ENCODE measurements at regions not wholly inside any gene's neighbourhood (a gene's known extent, or its start where the extent isn't known, plus 50 kb on each side); places are given as distances from the start of the nearest gene placed in this dataset.

DNA sequence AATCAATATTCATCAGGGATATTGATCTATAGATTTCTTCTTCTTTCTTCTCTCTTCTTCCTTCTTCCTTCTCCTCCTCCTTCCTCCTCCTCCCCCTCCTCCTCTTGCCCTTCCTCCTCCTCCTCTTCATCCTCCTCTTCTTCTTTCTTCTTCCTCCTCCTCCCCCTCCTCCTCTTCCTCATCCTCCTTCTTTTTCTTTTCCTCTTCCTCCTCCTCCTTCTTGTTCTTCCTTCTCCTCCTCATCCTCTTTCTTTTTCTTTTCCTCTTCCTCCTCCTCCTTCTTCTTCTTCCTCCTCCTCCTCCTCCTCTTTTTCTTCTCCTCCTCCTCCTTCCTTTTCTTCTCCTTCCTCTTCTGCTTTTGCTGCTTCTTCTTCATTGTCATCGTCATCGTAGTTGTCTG, 52.4 kb upstream of the SERINC1 start:
- ChIA-PET POLR2A (no interaction called here), CTCF (no interaction called here)

DNA sequence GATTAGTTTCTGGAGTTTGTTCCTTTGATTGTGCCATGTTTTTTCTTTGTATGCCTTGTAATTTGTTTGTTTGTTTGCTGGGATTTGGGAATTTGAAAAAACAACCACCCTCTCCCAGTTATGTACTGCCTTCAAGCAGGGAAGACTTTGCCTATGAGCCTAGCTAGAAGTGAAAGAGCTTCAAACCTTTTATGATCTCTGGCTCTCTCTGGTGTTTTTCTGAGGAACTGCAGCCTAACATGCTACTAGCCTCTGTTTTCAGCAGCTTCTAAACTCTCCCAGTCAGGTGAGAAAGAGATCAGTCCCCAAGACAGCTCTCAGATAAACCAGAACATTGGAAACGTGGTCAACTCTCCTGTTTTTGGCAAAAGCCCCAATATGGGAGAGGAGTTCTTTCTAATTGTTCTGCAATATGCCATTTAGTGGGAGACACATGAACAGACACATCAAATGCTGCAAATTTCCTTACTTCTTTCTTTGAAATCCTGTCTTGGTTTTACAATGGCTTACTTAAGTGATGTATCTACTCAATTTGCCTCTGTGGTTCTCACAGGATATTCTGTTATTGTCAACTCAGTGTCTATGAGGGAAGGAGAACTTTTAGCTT, 58.9 kb upstream of the SERINC1 start:
- ChIA-PET CTCF (interaction anchor here (0.6 to 2.4 kb wide), 5 partner anchors 9 to 148 kb away, joined by 3 to 15 read pairs (median 4); no protein-coding TSS in a partner anchor), POLR2A (no interaction called here)

DNA sequence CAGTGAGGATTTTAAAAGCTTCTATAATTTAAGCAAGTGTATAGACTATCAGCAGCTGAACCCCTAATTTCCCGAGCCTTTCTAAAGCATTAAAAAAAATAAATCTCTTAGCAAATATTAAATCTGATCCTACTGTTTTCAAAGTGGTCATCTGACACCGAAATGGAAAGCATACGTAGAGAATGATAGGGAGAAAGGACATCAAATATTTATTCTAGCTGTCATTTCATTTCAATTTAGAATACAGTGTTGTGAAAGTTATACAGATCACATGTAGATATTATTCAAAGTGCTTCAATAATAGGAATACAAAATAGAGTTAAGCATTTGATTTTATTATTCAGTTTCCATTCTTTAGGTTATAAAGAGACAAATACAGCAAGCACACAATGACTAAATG, 61.9 kb upstream of the PKIB start:
- POLR2A ChIA-PET, result no interaction called here
- CTCF ChIA-PET, result no interaction called here

DNA sequence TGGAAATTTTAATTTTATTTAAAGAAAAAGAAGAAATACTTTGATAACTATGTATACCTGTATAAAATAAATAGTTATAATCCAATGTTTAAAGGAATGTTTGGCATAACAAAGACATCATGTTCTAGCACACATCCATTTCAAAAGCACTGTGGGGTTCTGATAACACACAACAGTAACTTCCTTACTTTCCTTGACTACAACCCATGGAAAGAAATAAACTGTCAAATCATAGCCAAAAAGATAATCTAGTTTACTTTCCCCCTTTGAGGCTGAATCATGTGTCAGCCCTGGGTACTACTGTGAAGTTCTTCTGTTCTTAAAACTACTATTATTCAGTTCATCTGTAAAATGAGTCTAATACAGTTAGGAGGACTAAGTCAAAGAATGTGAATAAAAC, 61.4 kb upstream of the PKIB start:
- ChIA-PET CTCF (no interaction called here), POLR2A (no interaction called here)

DNA sequence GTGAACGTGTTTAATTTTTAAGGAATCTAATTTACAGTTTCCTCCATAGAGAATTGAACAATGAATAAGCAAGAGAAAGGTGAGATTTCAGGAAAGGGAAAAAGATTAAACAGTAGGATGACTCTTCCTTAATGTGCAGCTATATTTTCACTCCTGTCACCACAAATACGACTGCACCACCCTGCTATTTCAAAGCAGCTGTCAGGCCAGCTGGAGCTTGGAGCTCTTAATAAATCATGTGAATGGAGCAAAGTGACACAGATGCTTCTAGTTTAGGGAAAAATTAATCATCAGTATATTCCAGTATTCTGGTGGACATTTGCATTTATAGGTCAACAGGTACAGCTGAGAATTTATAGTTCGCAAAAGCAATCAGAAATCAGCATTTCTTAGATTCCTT, 56.5 kb upstream of the PKIB start:
- ChIA-PET CTCF (no interaction called here), POLR2A (no interaction called here)

DNA sequence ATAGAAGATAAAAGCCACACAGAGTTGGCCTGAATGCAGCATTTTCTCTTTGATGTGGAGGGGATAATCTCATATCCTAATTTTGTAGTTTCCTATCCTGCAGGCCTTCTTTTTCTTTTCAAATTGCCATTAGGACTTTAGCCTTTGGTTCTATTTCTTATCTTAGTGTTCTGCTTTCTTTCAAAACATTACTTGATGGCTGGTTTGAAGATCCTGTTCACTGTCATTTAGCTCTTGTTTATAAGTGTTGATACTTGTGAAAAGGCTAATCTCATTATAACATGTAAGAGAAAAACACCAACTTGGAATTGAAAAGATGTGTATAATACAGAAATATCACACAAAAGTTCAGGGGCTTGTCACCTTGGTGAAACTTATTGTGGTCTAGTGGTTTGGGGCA, 54.6 kb upstream of the PKIB start:
- CTCF ChIA-PET, result no interaction called here
- POLR2A ChIA-PET, result no interaction called here

DNA sequence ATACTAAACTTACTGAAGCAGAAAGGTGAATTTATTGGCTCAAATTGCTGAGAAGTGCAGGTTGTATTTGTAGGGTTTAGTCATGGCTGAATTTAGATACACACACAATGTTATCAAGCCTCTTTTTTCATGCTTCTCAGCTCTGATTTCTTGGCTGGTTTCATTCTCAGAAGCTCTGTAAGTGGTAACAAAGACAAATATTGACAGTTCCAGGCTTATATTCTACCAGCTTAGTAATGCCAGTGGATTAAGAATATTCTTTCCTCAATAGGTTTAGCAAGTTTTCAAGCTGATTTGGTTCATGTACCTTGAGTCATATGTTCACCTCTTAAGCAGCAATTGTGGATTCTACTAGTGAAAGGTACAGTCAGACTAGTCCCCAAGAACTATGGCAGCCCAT, 52.1 kb upstream of the PKIB start:
- ChIA-PET CTCF (no interaction called here), POLR2A (no interaction called here)

Data from activated CD8-positive, alpha-beta memory T cell treated with anti-CD3 and anti-CD28 coated beads for 36 hours (primary cell).